GM12878 (cell line): ENCODE measurements at regions not wholly inside any gene's neighbourhood (a gene's known extent, or its start where the extent isn't known, plus 50 kb on each side); places are given as distances from the start of the nearest gene placed in this dataset.

ENCODE experiments used
- ATAC-seq: fragments of 200-7000 bp; cut with Tn5 transposase; 3 replicates; pipeline ENCODE4 v1.9.1; 2020; ENCODE audit warnings: mild to moderate bottlenecking, moderate library complexity
- BruUV-seq: library from RNA; stranded (reverse); fragments of 400-500 nt; replicated peaks from 2 replicates; lab custom pipeline; 2021; lab: Mats Ljungman, UMichigan
- CTCF ChIA-PET: fragments of 300-600 bp; sonication (Branson Sonifier 250); formaldehyde crosslinking; extraction: SDS; loops from one replicate; lab custom pipeline; 2021; ENCODE audit warnings: inconsistent platforms; lab: Yijun Ruan, JAX
- POLR2A ChIA-PET: fragments of 350-600 bp; formaldehyde crosslinking; extraction: SDS; loops from one replicate; lab custom pipeline; 2021; ENCODE audit warnings: inconsistent platforms; lab: Charles Lee
- RAD21 ChIA-PET: fragments of 300-600 bp; sonication (Branson Sonifier 250); formaldehyde crosslinking; loops from one replicate; lab custom pipeline; 2023; ENCODE audit warnings: antibody characterized with exemption; ENCODE audit not compliant: unreplicated experiment; lab: Charles Lee
- SMC1A ChIA-PET: fragments of 300-600 bp; sonication (Branson Sonifier 250); formaldehyde crosslinking; loops from one replicate; lab custom pipeline; 2023; ENCODE audit not compliant: unreplicated experiment, uncharacterized antibody; lab: Charles Lee
- DNase-seq: peaks from one replicate; pipeline ENCODE4 v3.0.0-alpha.2; 2011; ENCODE audit warnings: low read depth, low spot score
- FAIRE-seq: peaks from 3 replicates; lab custom pipeline; 2011; peaks lifted over from hg19 to GRCh38; lab: Jason Lieb, UNC
- H2AFZ ChIP-seq: 2 replicates; pipeline ENCODE4 v1.6.0; 2011; ENCODE audit warnings: low read depth, low read length, control low read depth; ENCODE audit not compliant: control insufficient read depth
- H3K27ac ChIP-seq: 2 replicates; pipeline ENCODE4 v1.5.1; 2011; ENCODE audit warnings: control low read depth; ENCODE audit not compliant: control insufficient read depth, insufficient read depth
- H3K27me3 ChIP-seq, 2 experiments: replicated peaks in 1 of 2; 2 replicates each; pipeline versions ENCODE4 v1.6.0 to v1.6.1; 2011; ENCODE audit warnings: low read length in 1 of 2; ENCODE audit not compliant: control insufficient read depth in 2 of 2, insufficient read depth in 2 of 2
- H3K36me3 ChIP-seq, 2 experiments: 2 replicates each; pipeline ENCODE4 v1.5.1; 2011; ENCODE audit warnings: low read length in 1 of 2; ENCODE audit not compliant: control insufficient read depth in 2 of 2, insufficient read depth in 2 of 2
- H3K4me1 ChIP-seq: 2 replicates; pipeline ENCODE4 v1.6.1; 2011; ENCODE audit warnings: mild to moderate bottlenecking, low read length, moderate library complexity, mixed read lengths; ENCODE audit not compliant: control insufficient read depth, insufficient read depth
- H3K4me2 ChIP-seq: 2 replicates; pipeline ENCODE4 v1.6.0; 2011; ENCODE audit warnings: control low read depth; ENCODE audit not compliant: control insufficient read depth, insufficient read depth
- H3K4me3 ChIP-seq: fragments of 200-600 bp; sonication (generic); 2 replicates; pipeline ENCODE4 v1.5.1; 2016
- H3K79me2 ChIP-seq: 2 replicates; pipeline ENCODE4 v1.6.0; 2011; ENCODE audit warnings: low read length; ENCODE audit not compliant: control insufficient read depth, insufficient read depth
- H3K9ac ChIP-seq: 2 replicates; pipeline ENCODE4 v1.8.0; 2011; ENCODE audit warnings: low read length, control low read depth, mixed read lengths; ENCODE audit not compliant: control insufficient read depth, insufficient read depth
- H3K9me3 ChIP-seq: replicated peaks from 3 replicates; pipeline ENCODE4 v1.5.1; 2011; ENCODE audit warnings: mild to moderate bottlenecking, low read length; ENCODE audit not compliant: control insufficient read depth, insufficient read depth
- H4K20me1 ChIP-seq: 2 replicates; pipeline ENCODE4 v1.6.0; 2011; ENCODE audit not compliant: control insufficient read depth, insufficient read depth
- ASH2L ChIP-seq: fragments of 300-600, 200-600 bp; sonication (generic); IDR thresholded peaks from 2 replicates; pipeline ENCODE4 v1.6.1; 2017; ENCODE audit warnings: low read depth, mild to moderate bottlenecking, borderline replicate concordance
- CTCF ChIP-seq, 3 experiments: IDR thresholded peaks in 2 of 3; conservative IDR thresholded peaks in 1 of 3; 2 replicates each; pipeline ENCODE4 v1.5.1; 2011; ENCODE audit warnings: low read depth in 3 of 3, low read length in 3 of 3, mild to moderate bottlenecking in 3 of 3, control low read depth in 2 of 3, moderate library complexity in 2 of 3, inconsistent platforms in 1 of 3, mixed read lengths in 1 of 3; ENCODE audit not compliant: control insufficient read depth in 2 of 3, insufficient read depth in 1 of 3; ENCODE audit errors: extremely low read depth in 1 of 3
- CUX1 ChIP-seq: IDR thresholded peaks from 2 replicates; pipeline ENCODE4 v1.6.1; 2012; ENCODE audit warnings: improper control_type of control experiment, low read depth, low read length; ENCODE audit not compliant: insufficient replicate concordance
- NFYA ChIP-seq: IDR thresholded peaks from 2 replicates; pipeline ENCODE4 v1.6.1; 2011; ENCODE audit warnings: low read depth, mild to moderate bottlenecking, low read length, improper control_type of control experiment, borderline replicate concordance
- NR2C2 ChIP-seq: IDR thresholded peaks from 2 replicates; pipeline ENCODE4 v1.6.1; 2011; ENCODE audit warnings: borderline replicate concordance, low read depth; ENCODE audit not compliant: control insufficient read depth, insufficient read length
- PML ChIP-seq: IDR thresholded peaks from 2 replicates; pipeline ENCODE4 v1.6.1; 2012; ENCODE audit warnings: low read length, inconsistent platforms
- PRDM15 ChIP-seq: fragments of 450-650 bp; formaldehyde crosslinking; IDR thresholded peaks from 2 replicates; pipeline ENCODE4 v1.4.0; 2020; ENCODE audit warnings: mild to moderate bottlenecking, moderate library complexity
- USF2 ChIP-seq: IDR thresholded peaks from 2 replicates; pipeline ENCODE4 v1.6.1; 2011; ENCODE audit warnings: low read depth, low read length, improper control_type of control experiment, borderline replicate concordance
- ZNF217 ChIP-seq: fragments of 450-650 bp; IDR thresholded peaks from 2 replicates; pipeline ENCODE4 v1.6.1; 2017; ENCODE audit warnings: antibody characterized with exemption, mild to moderate bottlenecking
- ZNF622 ChIP-seq: fragments of 450-650 bp; IDR thresholded peaks from 2 replicates; pipeline ENCODE4 v1.6.1; 2017; ENCODE audit warnings: mild to moderate bottlenecking, inconsistent platforms
- WGBS: methylation state at CpG from one replicate; pipeline ENCODE4 v1.1.6; 2016; ENCODE audit warnings: low lambda C conversion rate; ENCODE audit not compliant: insufficient replicate concordance, insufficient coverage; ENCODE audit errors: missing lambda C conversion rate; 5-methylcytosine and 5-hydroxymethylcytosine counted together
- in situ Hi-C: fragments of 300-500 bp; cut with MboI; formaldehyde crosslinking; loops from 9 replicates; pipeline ENCODE4 v1.14.3; 2018; ENCODE audit warnings: mixed read lengths
- intact Hi-C: fragments of 100-400 bp; cut with micrococcal nuclease; formaldehyde crosslinking; loops from one replicate; pipeline ENCODE4 v1.14.2; 2022; ENCODE audit not compliant: unreplicated experiment

GRCh38 chr7:16242920-16243319, 178.4 kb downstream of the CRPPA start:
- DNase-seq = no peak
- intact Hi-C loops = no loop called here
- Histone ChIP-seq H3K27ac (no peak overlapping the region), H3K79me2 (no peaks in the 10 kb centered on the region), H3K9me3 (no peaks in the 10 kb centered on the region), H3K4me2 (no peak overlapping the region), H3K4me1 (no peaks in the 10 kb centered on the region), H3K36me3 (no peaks in the 10 kb centered on the region), H3K9ac (no peak overlapping the region), H2AFZ (no peak overlapping the region), H4K20me1 (no peaks in the 10 kb centered on the region), H3K27me3 (no peaks in the 10 kb centered on the region), H3K4me3 (no peak overlapping the region)
- ChIA-PET POLR2A (no interaction called here), SMC1A (interaction anchor here (0.5 kb wide), 1 partner anchor 165 kb away, joined by 3 read pairs; no protein-coding TSS in a partner anchor), RAD21 (no interaction called here), CTCF (no interaction called here)
- ATAC-seq = no peak
- 3% methylated on average over 4 of the region's 4 CpGs for WGBS
- TF ChIP-seq ZNF622 (no peak), NFYA (no peak), ASH2L (no peak), PRDM15 (CRISPR knock-in tag) (no peak), PML (no peak), CUX1 (no peak), CTCF (IDR thresholded peaks at IDR 0.05 in 2 of 3, conservative IDR thresholded peaks at IDR 0.05 in 1 of 3; ENCODE audit: control insufficient read depth in 2 of 3, extremely low read depth in 1 of 3, insufficient read depth in 1 of 3, low read depth in 3 of 3, low read length in 3 of 3) (no peak), ZNF217 (no peak), USF2 (no peak), NR2C2 (no peak)
- in situ Hi-C loops = no loop called here
- no peak for FAIRE-seq
- BruUV-seq = no TSS peak
